ENCODE measurements at regions not wholly inside any gene's neighbourhood (a gene's known extent, or its start where the extent isn't known, plus 50 kb on each side); places are given as distances from the start of the nearest gene placed in this dataset.

- TF ChIP-seq KLF13 (tag; IDR thresholded peaks at IDR 0.05; ENCODE audit: borderline replicate concordance, low read depth) = peak; percentile 89
- TF ChIP-seq FOS (IDR thresholded peaks at IDR 0.05; ENCODE audit: extremely low read depth, insufficient read length) = no peak
- TF ChIP-seq, protein P1, sequence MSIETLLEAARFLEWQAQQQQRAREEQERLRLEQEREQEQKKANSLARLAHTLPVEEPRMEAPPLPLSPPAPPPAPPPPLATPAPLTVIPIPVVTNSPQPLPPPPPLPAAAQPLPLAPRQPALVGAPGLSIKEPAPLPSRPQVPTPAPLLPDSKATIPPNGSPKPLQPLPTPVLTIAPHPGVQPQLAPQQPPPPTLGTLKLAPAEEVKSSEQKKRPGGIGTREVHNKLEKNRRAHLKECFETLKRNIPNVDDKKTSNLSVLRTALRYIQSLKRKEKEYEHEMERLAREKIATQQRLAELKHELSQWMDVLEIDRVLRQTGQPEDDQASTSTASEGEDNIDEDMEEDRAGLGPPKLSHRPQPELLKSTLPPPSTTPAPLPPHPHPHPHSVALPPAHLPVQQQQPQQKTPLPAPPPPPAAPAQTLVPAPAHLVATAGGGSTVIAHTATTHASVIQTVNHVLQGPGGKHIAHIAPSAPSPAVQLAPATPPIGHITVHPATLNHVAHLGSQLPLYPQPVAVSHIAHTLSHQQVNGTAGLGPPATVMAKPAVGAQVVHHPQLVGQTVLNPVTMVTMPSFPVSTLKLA (conservative IDR thresholded peaks at IDR 0.05) = 0 out of 4 replicates have a peak, but pooled peaks of 1 of the 2 experiments have one; percentile 9
- TF ChIP-seq, protein P2, sequence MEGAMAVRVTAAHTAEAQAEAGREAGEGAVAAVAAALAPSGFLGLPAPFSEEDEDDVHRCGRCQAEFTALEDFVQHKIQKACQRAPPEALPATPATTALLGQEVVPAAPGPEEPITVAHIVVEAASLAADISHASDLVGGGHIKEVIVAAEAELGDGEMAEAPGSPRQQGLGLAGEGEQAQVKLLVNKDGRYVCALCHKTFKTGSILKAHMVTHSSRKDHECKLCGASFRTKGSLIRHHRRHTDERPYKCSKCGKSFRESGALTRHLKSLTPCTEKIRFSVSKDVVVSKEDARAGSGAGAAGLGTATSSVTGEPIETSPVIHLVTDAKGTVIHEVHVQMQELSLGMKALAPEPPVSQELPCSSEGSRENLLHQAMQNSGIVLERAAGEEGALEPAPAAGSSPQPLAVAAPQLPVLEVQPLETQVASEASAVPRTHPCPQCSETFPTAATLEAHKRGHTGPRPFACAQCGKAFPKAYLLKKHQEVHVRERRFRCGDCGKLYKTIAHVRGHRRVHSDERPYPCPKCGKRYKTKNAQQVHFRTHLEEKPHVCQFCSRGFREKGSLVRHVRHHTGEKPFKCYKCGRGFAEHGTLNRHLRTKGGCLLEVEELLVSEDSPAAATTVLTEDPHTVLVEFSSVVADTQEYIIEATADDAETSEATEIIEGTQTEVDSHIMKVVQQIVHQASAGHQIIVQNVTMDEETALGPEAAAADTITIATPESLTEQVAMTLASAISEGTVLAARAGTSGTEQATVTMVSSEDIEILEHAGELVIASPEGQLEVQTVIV (CRISPR knock-in tag; IDR thresholded peaks at IDR 0.05; ENCODE audit: borderline replicate concordance) = no peak
- no peak for TF ChIP-seq CEBPG (CRISPR knock-in tag; IDR thresholded peaks at IDR 0.05)
- TF ChIP-seq CEBPG (tag; conservative IDR thresholded peaks at IDR 0.05 in 1 of 2, IDR thresholded peaks at IDR 0.05 in 1 of 2) = no peak
- TF ChIP-seq ELF4 (CRISPR knock-in tag; IDR thresholded peaks at IDR 0.05) = peak; percentile 64; the same call in 1 of the 2 replicates
- peak; percentile 87 for TF ChIP-seq HINFP (tag; conservative IDR thresholded peaks at IDR 0.05; ENCODE audit: low read depth)
- no peak for TF ChIP-seq NR2C2 (CRISPR knock-in tag; IDR thresholded peaks at IDR 0.05)
- TF ChIP-seq NR2C2 (tag; IDR thresholded peaks at IDR 0.05) = peak; percentile 24; the same call in 1 of the 2 replicates
- TF ChIP-seq PCBP1 (IDR thresholded peaks at IDR 0.05; ENCODE audit: low read depth, low read length, poor library complexity, severe bottlenecking) = no peak
- TF ChIP-seq ZFX (CRISPR knock-in tag; IDR thresholded peaks at IDR 0.05) = no peak
- peak; percentile 74; the same call in 1 of the 2 replicates for TF ChIP-seq HBP1 (CRISPR knock-in tag; IDR thresholded peaks at IDR 0.05)
- peak; percentile 96 for TF ChIP-seq ZNF668 (CRISPR knock-in tag; IDR thresholded peaks at IDR 0.05)
- no peak for TF ChIP-seq MTA2 (IDR thresholded peaks at IDR 0.05; ENCODE audit: low read depth)
- TF ChIP-seq, protein P3, sequence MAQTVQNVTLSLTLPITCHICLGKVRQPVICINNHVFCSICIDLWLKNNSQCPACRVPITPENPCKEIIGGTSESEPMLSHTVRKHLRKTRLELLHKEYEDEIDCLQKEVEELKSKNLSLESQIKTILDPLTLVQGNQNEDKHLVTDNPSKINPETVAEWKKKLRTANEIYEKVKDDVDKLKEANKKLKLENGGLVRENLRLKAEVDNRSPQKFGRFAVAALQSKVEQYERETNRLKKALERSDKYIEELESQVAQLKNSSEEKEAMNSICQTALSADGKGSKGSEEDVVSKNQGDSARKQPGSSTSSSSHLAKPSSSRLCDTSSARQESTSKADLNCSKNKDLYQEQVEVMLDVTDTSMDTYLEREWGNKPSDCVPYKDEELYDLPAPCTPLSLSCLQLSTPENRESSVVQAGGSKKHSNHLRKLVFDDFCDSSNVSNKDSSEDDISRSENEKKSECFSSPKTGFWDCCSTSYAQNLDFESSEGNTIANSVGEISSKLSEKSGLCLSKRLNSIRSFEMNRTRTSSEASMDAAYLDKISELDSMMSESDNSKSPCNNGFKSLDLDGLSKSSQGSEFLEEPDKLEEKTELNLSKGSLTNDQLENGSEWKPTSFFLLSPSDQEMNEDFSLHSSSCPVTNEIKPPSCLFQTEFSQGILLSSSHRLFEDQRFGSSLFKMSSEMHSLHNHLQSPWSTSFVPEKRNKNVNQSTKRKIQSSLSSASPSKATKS (CRISPR knock-in tag; IDR thresholded peaks at IDR 0.05) = peak; percentile 79; the same call in 1 of the 2 replicates
- TF ChIP-seq SLC30A9 (CRISPR knock-in tag; IDR thresholded peaks at IDR 0.05) = no peak
Observed at GRCh38 chr10:28811639-28812349, 134.5 kb downstream of the BAMBI start (continued).
